ENCODE measurements at regions not wholly inside any gene's neighbourhood (a gene's known extent, or its start where the extent isn't known, plus 50 kb on each side); places are given as distances from the start of the nearest gene placed in this dataset.

DNA sequence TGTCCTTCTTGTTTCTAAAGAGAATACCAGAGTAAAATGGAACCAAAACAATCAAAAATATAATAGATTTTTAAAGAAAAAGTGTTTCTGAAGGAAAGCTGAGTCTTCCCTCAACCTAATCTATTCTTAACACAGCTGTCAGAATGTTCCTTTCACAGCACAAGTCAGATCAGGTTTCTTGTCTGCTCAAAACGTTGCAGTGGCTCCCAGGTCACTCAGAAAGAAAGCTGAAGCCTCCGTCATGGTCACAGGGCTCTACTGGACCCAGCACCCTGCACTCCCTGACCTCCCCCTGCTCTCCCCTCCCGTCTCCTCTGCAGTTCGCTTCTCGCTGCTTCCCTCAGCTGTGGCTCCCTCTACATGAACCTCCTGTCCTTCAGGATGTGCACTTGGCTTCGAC, 90.7 kb upstream of the PTPRM start:
- Histone ChIP-seq H3K36me3 (replicated peaks in 1 of 2; ENCODE audit: control extremely low read depth in 1 of 2, control insufficient read depth in 1 of 2, extremely low read depth in 1 of 2, insufficient read depth in 2 of 2, low read length in 1 of 2) (no peaks in the 10 kb centered on the region), H3K79me2 (ENCODE audit: control insufficient read depth, insufficient read depth, low read length) (no peaks in the 10 kb centered on the region), H3K4me2 (replicated peaks; ENCODE audit: low read depth, low read length, poor library complexity, severe bottlenecking) (no peak overlapping the region), H3K27ac (ENCODE audit: low read length in 2 of 2) (no peak overlapping the region), H3K4me1 (ENCODE audit: control insufficient read depth in 2 of 2, insufficient read depth in 2 of 2, low read length in 2 of 2) (no peaks in the 10 kb centered on the region), H4K20me1 (ENCODE audit: control insufficient read depth, insufficient read depth, low read length, poor library complexity, severe bottlenecking) (no peaks in the 10 kb centered on the region), H2AFZ (ENCODE audit: insufficient read depth, low read depth, low read length, poor library complexity, severe bottlenecking) (no peak overlapping the region), H3K9ac (ENCODE audit: low read length) (no peak overlapping the region), H3K27me3 (replicated peaks in 1 of 4; ENCODE audit: control extremely low read depth in 1 of 4, control insufficient read depth in 3 of 4, insufficient read depth in 4 of 4, low read length in 3 of 4) (no peaks in the 10 kb centered on the region), H3K4me3 (ENCODE audit: control extremely low read depth in 1 of 5, extremely low read depth in 1 of 5, insufficient read depth in 1 of 5, low read depth in 2 of 5, low read length in 4 of 5) (no peak overlapping the region), H3K9me3 (ENCODE audit: control extremely low read depth in 1 of 3, control insufficient read depth in 2 of 3, insufficient read depth in 1 of 3, low read length in 2 of 3) (peaks cover 0 to 5% (median 0%) of the 10 kb centered on the region in 3 donors)
- ChIA-PET CTCF (no interaction called here), POLR2A (no interaction called here)
- Mint-ChIP-seq H3K9me3 (ENCODE audit: insufficient read depth) (no peaks in the 10 kb centered on the region), H3K27me3 (no peaks in the 10 kb centered on the region), H3K4me1 (no peaks in the 10 kb centered on the region), H3K4me3 (no peak overlapping the region), H3K27ac (no peak overlapping the region)
- intact Hi-C loops (cut with micrococcal nuclease), result no loop called here
- 83% methylated on average over 6 of the region's 6 CpGs for WGBS (ENCODE audit: insufficient coverage)
- no peak for TF ChIP-seq EZH2 (IDR thresholded peaks at IDR 0.05; ENCODE audit: borderline replicate concordance, insufficient read depth, low read depth, low read length, poor library complexity, severe bottlenecking)
- TF ChIP-seq, protein P1, sequence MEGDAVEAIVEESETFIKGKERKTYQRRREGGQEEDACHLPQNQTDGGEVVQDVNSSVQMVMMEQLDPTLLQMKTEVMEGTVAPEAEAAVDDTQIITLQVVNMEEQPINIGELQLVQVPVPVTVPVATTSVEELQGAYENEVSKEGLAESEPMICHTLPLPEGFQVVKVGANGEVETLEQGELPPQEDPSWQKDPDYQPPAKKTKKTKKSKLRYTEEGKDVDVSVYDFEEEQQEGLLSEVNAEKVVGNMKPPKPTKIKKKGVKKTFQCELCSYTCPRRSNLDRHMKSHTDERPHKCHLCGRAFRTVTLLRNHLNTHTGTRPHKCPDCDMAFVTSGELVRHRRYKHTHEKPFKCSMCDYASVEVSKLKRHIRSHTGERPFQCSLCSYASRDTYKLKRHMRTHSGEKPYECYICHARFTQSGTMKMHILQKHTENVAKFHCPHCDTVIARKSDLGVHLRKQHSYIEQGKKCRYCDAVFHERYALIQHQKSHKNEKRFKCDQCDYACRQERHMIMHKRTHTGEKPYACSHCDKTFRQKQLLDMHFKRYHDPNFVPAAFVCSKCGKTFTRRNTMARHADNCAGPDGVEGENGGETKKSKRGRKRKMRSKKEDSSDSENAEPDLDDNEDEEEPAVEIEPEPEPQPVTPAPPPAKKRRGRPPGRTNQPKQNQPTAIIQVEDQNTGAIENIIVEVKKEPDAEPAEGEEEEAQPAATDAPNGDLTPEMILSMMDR (IDR thresholded peaks at IDR 0.05), result no peak
- DNase-seq, result no peak
- no peak for ATAC-seq (ENCODE audit: low read depth)

DNA sequence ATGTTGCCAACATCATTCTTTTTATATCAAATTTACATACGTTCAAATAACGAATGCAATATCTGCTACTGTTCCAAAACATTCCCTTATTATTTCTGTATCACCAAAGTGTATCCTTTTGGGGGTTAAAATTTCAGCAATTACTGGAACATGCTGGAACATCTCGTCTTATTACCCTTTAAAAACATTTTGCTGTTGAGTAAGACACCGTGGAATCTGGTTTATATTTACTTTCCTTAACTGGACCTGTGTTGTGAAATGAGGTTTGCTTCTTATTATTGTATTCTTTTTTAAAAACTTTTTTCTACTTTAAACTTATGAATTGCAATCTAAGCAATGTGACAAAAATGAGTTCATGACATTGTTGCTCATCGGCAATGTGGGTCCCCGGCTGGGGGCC, 87.4 kb upstream of the PTPRM start:
- no peaks in the 10 kb centered on the region for H3K79me2 ChIP-seq (ENCODE audit: control insufficient read depth, insufficient read depth, low read length)

More for the DNA sequence above, 87.4 kb upstream of the PTPRM start:
- no peak overlapping the region for H3K4me3 ChIP-seq (ENCODE audit: control extremely low read depth in 1 of 5, extremely low read depth in 1 of 5, insufficient read depth in 1 of 5, low read depth in 2 of 5, low read length in 4 of 5)
- Mint-ChIP-seq H3K27me3 (no peaks in the 10 kb centered on the region), H3K9me3 (ENCODE audit: insufficient read depth) (no peaks in the 10 kb centered on the region), H3K4me1 (no peaks in the 10 kb centered on the region), H3K4me3 (no peak overlapping the region), H3K27ac (no peak overlapping the region)
- no peak overlapping the region for H3K4me2 ChIP-seq (replicated peaks; ENCODE audit: low read depth, low read length, poor library complexity, severe bottlenecking)
- DNase-seq, result no peak
- POLR2A ChIA-PET, result no interaction called here
- WGBS (ENCODE audit: insufficient coverage), result 100% methylated on average over 2 of the region's 6 CpGs
- H3K9me3 ChIP-seq (ENCODE audit: control extremely low read depth in 1 of 3, control insufficient read depth in 2 of 3, insufficient read depth in 1 of 3, low read length in 2 of 3), result peaks cover 0 to 5% (median 0%) of the 10 kb centered on the region in 3 donors
- H2AFZ ChIP-seq (ENCODE audit: insufficient read depth, low read depth, low read length, poor library complexity, severe bottlenecking), result no peak overlapping the region
- no peaks in the 10 kb centered on the region for H4K20me1 ChIP-seq (ENCODE audit: control insufficient read depth, insufficient read depth, low read length, poor library complexity, severe bottlenecking)
- TF ChIP-seq, protein P1 (IDR thresholded peaks at IDR 0.05), result no peak
- no peak for TF ChIP-seq EZH2 (IDR thresholded peaks at IDR 0.05; ENCODE audit: borderline replicate concordance, insufficient read depth, low read depth, low read length, poor library complexity, severe bottlenecking)
- ATAC-seq (ENCODE audit: low read depth), result no peak
- no peak overlapping the region for H3K27ac ChIP-seq (ENCODE audit: low read length in 2 of 2)
- CTCF ChIA-PET, result no interaction called here
- intact Hi-C loops (cut with micrococcal nuclease), result no loop called here
- H3K4me1 ChIP-seq (ENCODE audit: control insufficient read depth in 2 of 2, insufficient read depth in 2 of 2, low read length in 2 of 2), result no peaks in the 10 kb centered on the region
- H3K9ac ChIP-seq (ENCODE audit: low read length), result no peak overlapping the region
- H3K27me3 ChIP-seq (replicated peaks in 1 of 4; ENCODE audit: control extremely low read depth in 1 of 4, control insufficient read depth in 3 of 4, insufficient read depth in 4 of 4, low read length in 3 of 4), result no peaks in the 10 kb centered on the region
- no peaks in the 10 kb centered on the region for H3K36me3 ChIP-seq (replicated peaks in 1 of 2; ENCODE audit: control extremely low read depth in 1 of 2, control insufficient read depth in 1 of 2, extremely low read depth in 1 of 2, insufficient read depth in 2 of 2, low read length in 1 of 2)
